ENCODE measurements at regions not wholly inside any gene's neighbourhood (a gene's known extent, or its start where the extent isn't known, plus 50 kb on each side); places are given as distances from the start of the nearest gene placed in this dataset.
"Not testable (repeated sequence)": the region's sequence is repeated elsewhere in the genome, so short reads cannot be mapped to it uniquely, and the experiment has no call there.

GRCh38 chr6:947235-947934 is 254.4 kb upstream of the EXOC2 start:
- peaks cover 0 to 4% (median 3%) of the 10 kb centered on the region in 3 donors for H3K9me3 ChIP-seq (ENCODE audit: control insufficient read depth in 3 of 3, low read length in 3 of 3)
- H3K4me1 ChIP-seq (ENCODE audit: control insufficient read depth in 3 of 3, insufficient read depth in 3 of 3, low read length in 3 of 3), result peaks cover 0 to 6% (median 2%) of the 10 kb centered on the region in 3 donors
- no peaks in the 10 kb centered on the region for H3K27me3 ChIP-seq (ENCODE audit: control insufficient read depth in 3 of 3, insufficient read depth in 3 of 3, low read length in 3 of 3)
- no peaks in the 10 kb centered on the region for H3K36me3 ChIP-seq (ENCODE audit: control insufficient read depth in 3 of 3, insufficient read depth in 3 of 3, low read length in 3 of 3)
- peak overlapping the region in 1 of 3 donors; percentile 7 for H3K4me3 ChIP-seq (ENCODE audit: low read length in 3 of 3)
- H3K27ac ChIP-seq (ENCODE audit: low read depth, low read length), result no peak overlapping the region
- H3K9ac ChIP-seq (ENCODE audit: low read depth in 1 of 3, low read length in 3 of 3), result no peak overlapping the region

GRCh38 chr6:946546-946945 is 253.6 kb upstream of the EXOC2 start:
- Histone ChIP-seq H3K9me3 (ENCODE audit: control insufficient read depth in 3 of 3, low read length in 3 of 3) (peaks cover 0 to 4% (median 3%) of the 10 kb centered on the region in 3 donors), H3K36me3 (ENCODE audit: control insufficient read depth in 3 of 3, insufficient read depth in 3 of 3, low read length in 3 of 3) (no peaks in the 10 kb centered on the region), H3K9ac (ENCODE audit: low read depth in 1 of 3, low read length in 3 of 3) (peak overlapping the region in 1 of 3 donors; percentile 42), H3K4me3 (ENCODE audit: low read length in 3 of 3) (peak overlapping the region in 1 of 3 donors; percentile 1), H3K4me1 (ENCODE audit: control insufficient read depth in 3 of 3, insufficient read depth in 3 of 3, low read length in 3 of 3) (peaks cover 0 to 6% (median 2%) of the 10 kb centered on the region in 3 donors), H3K27me3 (ENCODE audit: control insufficient read depth in 3 of 3, insufficient read depth in 3 of 3, low read length in 3 of 3) (no peaks in the 10 kb centered on the region), H3K27ac (ENCODE audit: low read depth, low read length) (no peak overlapping the region)

- Histone ChIP-seq H3K9me3 (ENCODE audit: control insufficient read depth in 3 of 3, low read length in 3 of 3) (peaks cover 0 to 4% (median 3%) of the 10 kb centered on the region in 3 donors), H3K4me1 (ENCODE audit: control insufficient read depth in 3 of 3, insufficient read depth in 3 of 3, low read length in 3 of 3) (no peaks in the 10 kb centered on the region), H3K27me3 (ENCODE audit: control insufficient read depth in 3 of 3, insufficient read depth in 3 of 3, low read length in 3 of 3) (peaks cover 0 to 9% (median 6%) of the 10 kb centered on the region in 3 donors), H3K9ac (ENCODE audit: low read depth in 1 of 3, low read length in 3 of 3) (no peak overlapping the region), H3K27ac (ENCODE audit: low read depth, low read length) (no peak overlapping the region), H3K4me3 (ENCODE audit: low read length in 3 of 3) (no peak overlapping the region), H3K36me3 (ENCODE audit: control insufficient read depth in 3 of 3, insufficient read depth in 3 of 3, low read length in 3 of 3) (no peaks in the 10 kb centered on the region)
These were observed 246.8 kb upstream of the EXOC2 start for GRCh38 chr6:939526-940252.

- Histone ChIP-seq H3K27ac (ENCODE audit: low read depth, low read length) (no peak overlapping the region), H3K4me3 (ENCODE audit: low read length in 3 of 3) (no peak overlapping the region), H3K27me3 (ENCODE audit: control insufficient read depth in 3 of 3, insufficient read depth in 3 of 3, low read length in 3 of 3) (peaks cover 0 to 9% (median 6%) of the 10 kb centered on the region in 3 donors)
These were observed 246.0 kb upstream of the EXOC2 start for GRCh38 chr6:938916-939315.

GRCh38 chr6:938271-938905 is 245.4 kb upstream of the EXOC2 start:
- Histone ChIP-seq H3K36me3 (ENCODE audit: control insufficient read depth in 3 of 3, insufficient read depth in 3 of 3, low read length in 3 of 3) (no peaks in the 10 kb centered on the region), H3K9me3 (ENCODE audit: control insufficient read depth in 3 of 3, low read length in 3 of 3) (no peaks in the 10 kb centered on the region), H3K4me3 (ENCODE audit: low read length in 3 of 3) (no peak overlapping the region), H3K27ac (ENCODE audit: low read depth, low read length) (no peak overlapping the region), H3K9ac (ENCODE audit: low read depth in 1 of 3, low read length in 3 of 3) (no peak overlapping the region), H3K27me3 (ENCODE audit: control insufficient read depth in 3 of 3, insufficient read depth in 3 of 3, low read length in 3 of 3) (peaks cover 0 to 9% (median 6%) of the 10 kb centered on the region in 3 donors), H3K4me1 (ENCODE audit: control insufficient read depth in 3 of 3, insufficient read depth in 3 of 3, low read length in 3 of 3) (no peaks in the 10 kb centered on the region)

More at GRCh38 chr6:938916-939315, 246.0 kb upstream of the EXOC2 start:
- Histone ChIP-seq H3K36me3 (ENCODE audit: control insufficient read depth in 3 of 3, insufficient read depth in 3 of 3, low read length in 3 of 3) (no peaks in the 10 kb centered on the region), H3K4me1 (ENCODE audit: control insufficient read depth in 3 of 3, insufficient read depth in 3 of 3, low read length in 3 of 3) (no peaks in the 10 kb centered on the region), H3K9ac (ENCODE audit: low read depth in 1 of 3, low read length in 3 of 3) (no peak overlapping the region), H3K9me3 (ENCODE audit: control insufficient read depth in 3 of 3, low read length in 3 of 3) (no peaks in the 10 kb centered on the region)

GRCh38 chr6:935582-935981 is 242.6 kb upstream of the EXOC2 start:
- Histone ChIP-seq H3K27me3 (ENCODE audit: control insufficient read depth in 3 of 3, insufficient read depth in 3 of 3, low read length in 3 of 3) (peaks cover 0 to 9% (median 6%) of the 10 kb centered on the region in 3 donors), H3K27ac (ENCODE audit: low read depth, low read length) (no peak overlapping the region), H3K9me3 (ENCODE audit: control insufficient read depth in 3 of 3, low read length in 3 of 3) (no peaks in the 10 kb centered on the region), H3K36me3 (ENCODE audit: control insufficient read depth in 3 of 3, insufficient read depth in 3 of 3, low read length in 3 of 3) (no peaks in the 10 kb centered on the region), H3K4me1 (ENCODE audit: control insufficient read depth in 3 of 3, insufficient read depth in 3 of 3, low read length in 3 of 3) (no peaks in the 10 kb centered on the region), H3K9ac (ENCODE audit: low read depth in 1 of 3, low read length in 3 of 3) (no peak overlapping the region), H3K4me3 (ENCODE audit: low read length in 3 of 3) (no peak overlapping the region)

GRCh38 chr6:934686-935085 is 241.7 kb upstream of the EXOC2 start:
- Histone ChIP-seq H3K27ac (ENCODE audit: low read depth, low read length) (no peak overlapping the region), H3K9me3 (ENCODE audit: control insufficient read depth in 3 of 3, low read length in 3 of 3) (no peaks in the 10 kb centered on the region), H3K4me1 (ENCODE audit: control insufficient read depth in 3 of 3, insufficient read depth in 3 of 3, low read length in 3 of 3) (no peaks in the 10 kb centered on the region), H3K27me3 (ENCODE audit: control insufficient read depth in 3 of 3, insufficient read depth in 3 of 3, low read length in 3 of 3) (peaks cover 0 to 9% (median 3%) of the 10 kb centered on the region in 3 donors), H3K4me3 (ENCODE audit: low read length in 3 of 3) (no peak overlapping the region), H3K9ac (ENCODE audit: low read depth in 1 of 3, low read length in 3 of 3) (no peak overlapping the region), H3K36me3 (ENCODE audit: control insufficient read depth in 3 of 3, insufficient read depth in 3 of 3, low read length in 3 of 3) (no peaks in the 10 kb centered on the region)

GRCh38 chr6:931919-932318 is 239.0 kb upstream of the EXOC2 start:
- not testable (repeated sequence) for H3K9ac ChIP-seq (ENCODE audit: low read depth in 1 of 3, low read length in 3 of 3); H3K36me3 ChIP-seq (ENCODE audit: control insufficient read depth in 3 of 3, insufficient read depth in 3 of 3, low read length in 3 of 3); H3K9me3 ChIP-seq (ENCODE audit: control insufficient read depth in 3 of 3, low read length in 3 of 3); H3K4me3 ChIP-seq (ENCODE audit: low read length in 3 of 3); H3K27me3 ChIP-seq (ENCODE audit: control insufficient read depth in 3 of 3, insufficient read depth in 3 of 3, low read length in 3 of 3); H3K4me1 ChIP-seq (ENCODE audit: control insufficient read depth in 3 of 3, insufficient read depth in 3 of 3, low read length in 3 of 3); H3K27ac ChIP-seq (ENCODE audit: low read depth, low read length)

- no peak overlapping the region for H3K9ac ChIP-seq (ENCODE audit: low read depth in 1 of 3, low read length in 3 of 3)
- peaks cover 0 to 4% (median 0%) of the 10 kb centered on the region in 3 donors for H3K27me3 ChIP-seq (ENCODE audit: control insufficient read depth in 3 of 3, insufficient read depth in 3 of 3, low read length in 3 of 3)
- H3K4me3 ChIP-seq (ENCODE audit: low read length in 3 of 3), result no peak overlapping the region
- H3K27ac ChIP-seq (ENCODE audit: low read depth, low read length), result no peak overlapping the region
- H3K36me3 ChIP-seq (ENCODE audit: control insufficient read depth in 3 of 3, insufficient read depth in 3 of 3, low read length in 3 of 3), result no peaks in the 10 kb centered on the region
- H3K4me1 ChIP-seq (ENCODE audit: control insufficient read depth in 3 of 3, insufficient read depth in 3 of 3, low read length in 3 of 3), result no peaks in the 10 kb centered on the region
- peaks cover 0 to 2% (median 2%) of the 10 kb centered on the region in 3 donors for H3K9me3 ChIP-seq (ENCODE audit: control insufficient read depth in 3 of 3, low read length in 3 of 3)
These were observed 234.2 kb upstream of the EXOC2 start for GRCh38 chr6:927157-927556.

All from skeletal muscle tissue (tissue), 3 donors.